ENCODE measurements at regions not wholly inside any gene's neighbourhood (a gene's known extent, or its start where the extent isn't known, plus 50 kb on each side); places are given as distances from the start of the nearest gene placed in this dataset.

DNA sequence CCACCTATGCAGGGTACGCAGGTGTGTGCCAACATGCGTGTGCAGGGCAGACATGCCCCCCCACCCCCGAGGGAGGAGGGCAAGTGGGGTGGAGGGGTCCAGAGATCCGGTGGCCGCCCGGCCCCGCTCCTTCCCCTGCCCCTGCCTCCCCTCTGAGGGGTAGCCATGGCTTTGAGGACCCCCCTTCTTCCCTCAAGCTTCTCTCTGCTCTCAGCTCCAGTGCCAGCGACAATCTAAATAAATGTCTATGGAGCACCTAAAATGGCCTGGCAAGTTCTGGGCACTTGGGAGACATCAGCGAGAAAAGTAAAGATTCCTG lies 91.9 kb downstream of the ZFP36L2 start:
- Histone ChIP-seq H2AFZ (ENCODE audit: control insufficient read depth, low read length) (no peak overlapping the region), H3K79me2 (ENCODE audit: control insufficient read depth, insufficient read depth, low read length) (no peaks in the 10 kb centered on the region), H3K27me3 (ENCODE audit: control insufficient read depth, extremely low read depth, insufficient read depth, low read length) (no peaks in the 10 kb centered on the region), H3K4me2 (ENCODE audit: control insufficient read depth, extremely low read depth, insufficient read depth, low read depth, low read length) (no peak overlapping the region), H3K36me3 (ENCODE audit: control insufficient read depth in 2 of 2, extremely low read depth in 1 of 2, insufficient read depth in 2 of 2, low read length in 2 of 2) (no peaks in the 10 kb centered on the region), H4K20me1 (ENCODE audit: control insufficient read depth, extremely low read depth, insufficient read depth, low read length) (no peaks in the 10 kb centered on the region), H3K9me3 (ENCODE audit: control insufficient read depth, low read depth, low read length) (no peaks in the 10 kb centered on the region), H3K9me1 (ENCODE audit: control insufficient read depth, extremely low read depth, insufficient read depth, low read length) (no peaks in the 10 kb centered on the region), H3K9ac (ENCODE audit: control insufficient read depth, extremely low read depth, insufficient read depth, low read length) (no peak overlapping the region), H3K4me3 (ENCODE audit: control insufficient read depth in 2 of 3, extremely low read depth in 1 of 3, insufficient read depth in 2 of 3, low read depth in 1 of 3, low read length in 3 of 3) (no peak overlapping the region), H3K27ac (ENCODE audit: control insufficient read depth, insufficient read depth, low read length) (no peak overlapping the region), H3K4me1 (ENCODE audit: control insufficient read depth, extremely low read depth, insufficient read depth, low read length) (peaks cover 33% of the 10 kb centered on the region)
- DNase-seq (ENCODE audit: low read depth, low spot score) (no peak), FAIRE-seq (no peak)
- no peak for TF ChIP-seq EZH2 (IDR thresholded peaks at IDR 0.05; ENCODE audit: low read length)
- TF ChIP-seq, protein P1, sequence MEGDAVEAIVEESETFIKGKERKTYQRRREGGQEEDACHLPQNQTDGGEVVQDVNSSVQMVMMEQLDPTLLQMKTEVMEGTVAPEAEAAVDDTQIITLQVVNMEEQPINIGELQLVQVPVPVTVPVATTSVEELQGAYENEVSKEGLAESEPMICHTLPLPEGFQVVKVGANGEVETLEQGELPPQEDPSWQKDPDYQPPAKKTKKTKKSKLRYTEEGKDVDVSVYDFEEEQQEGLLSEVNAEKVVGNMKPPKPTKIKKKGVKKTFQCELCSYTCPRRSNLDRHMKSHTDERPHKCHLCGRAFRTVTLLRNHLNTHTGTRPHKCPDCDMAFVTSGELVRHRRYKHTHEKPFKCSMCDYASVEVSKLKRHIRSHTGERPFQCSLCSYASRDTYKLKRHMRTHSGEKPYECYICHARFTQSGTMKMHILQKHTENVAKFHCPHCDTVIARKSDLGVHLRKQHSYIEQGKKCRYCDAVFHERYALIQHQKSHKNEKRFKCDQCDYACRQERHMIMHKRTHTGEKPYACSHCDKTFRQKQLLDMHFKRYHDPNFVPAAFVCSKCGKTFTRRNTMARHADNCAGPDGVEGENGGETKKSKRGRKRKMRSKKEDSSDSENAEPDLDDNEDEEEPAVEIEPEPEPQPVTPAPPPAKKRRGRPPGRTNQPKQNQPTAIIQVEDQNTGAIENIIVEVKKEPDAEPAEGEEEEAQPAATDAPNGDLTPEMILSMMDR (optimal IDR thresholded peaks at IDR 0.05 in 1 of 3, IDR thresholded peaks at IDR 0.05 in 1 of 3, conservative IDR thresholded peaks at IDR 0.05 in 1 of 3; ENCODE audit: extremely low read depth in 1 of 3, insufficient read depth in 2 of 3, low read length in 3 of 3), result no peak
- dilution Hi-C loops (cut with MboI; ENCODE audit: extremely low pct_ligation_motif_present, low sequenced_read_pairs), result no loop called here

DNA sequence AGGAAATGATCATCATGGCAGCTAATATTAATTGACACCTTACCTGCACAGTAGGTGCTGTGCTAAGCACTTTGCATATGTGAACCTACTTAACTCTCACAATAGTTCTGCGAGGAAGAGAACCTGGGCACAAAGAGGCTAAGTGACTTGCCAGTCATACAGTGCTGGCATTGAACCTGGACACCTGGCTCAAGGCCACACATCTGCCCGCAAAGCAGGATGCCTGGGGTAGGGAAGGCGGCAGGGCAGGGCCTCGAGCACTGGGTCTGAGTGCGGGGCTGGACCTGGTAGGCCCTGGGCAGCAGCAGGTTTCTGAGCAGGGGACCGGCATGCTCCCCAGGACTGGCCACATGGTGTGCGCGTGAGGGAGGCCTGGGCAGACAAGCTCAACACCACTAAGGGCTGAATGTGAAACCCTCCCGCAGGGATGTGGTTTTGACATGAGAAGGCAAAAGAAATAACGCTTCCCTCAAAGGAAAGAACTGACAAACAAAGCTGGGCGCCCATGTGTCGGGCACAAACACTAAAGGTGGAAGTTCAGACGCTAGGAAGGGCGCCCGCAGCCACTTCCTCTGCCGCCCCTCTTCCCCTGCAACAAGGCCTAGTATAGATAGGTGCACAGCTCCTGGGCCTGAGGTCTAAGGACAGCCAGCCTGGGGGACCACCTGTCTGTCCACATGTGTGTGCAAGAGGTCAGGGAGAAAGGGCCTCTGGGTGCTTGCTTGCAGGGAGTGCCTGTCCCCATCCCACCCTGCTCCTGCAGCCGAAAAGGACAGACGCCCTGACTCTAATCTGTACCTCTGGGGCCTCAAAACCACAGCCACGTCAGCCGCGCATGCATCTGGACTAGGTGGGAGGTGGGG lies 92.5 kb downstream of the ZFP36L2 start:
- H3K9ac ChIP-seq (ENCODE audit: control insufficient read depth, extremely low read depth, insufficient read depth, low read length), result no peak overlapping the region
- H3K4me3 ChIP-seq (ENCODE audit: control insufficient read depth in 2 of 3, extremely low read depth in 1 of 3, insufficient read depth in 2 of 3, low read depth in 1 of 3, low read length in 3 of 3), result no peak overlapping the region
- H3K9me3 ChIP-seq (ENCODE audit: control insufficient read depth, low read depth, low read length), result no peaks in the 10 kb centered on the region
- dilution Hi-C loops (cut with MboI; ENCODE audit: extremely low pct_ligation_motif_present, low sequenced_read_pairs), result no loop called here
- no peaks in the 10 kb centered on the region for H3K27me3 ChIP-seq (ENCODE audit: control insufficient read depth, extremely low read depth, insufficient read depth, low read length)
- FAIRE-seq, result no peak
- TF ChIP-seq EZH2 (IDR thresholded peaks at IDR 0.05; ENCODE audit: low read length), result no peak
- TF ChIP-seq, protein P1 (optimal IDR thresholded peaks at IDR 0.05 in 1 of 3, IDR thresholded peaks at IDR 0.05 in 1 of 3, conservative IDR thresholded peaks at IDR 0.05 in 1 of 3; ENCODE audit: extremely low read depth in 1 of 3, insufficient read depth in 2 of 3, low read length in 3 of 3), result no peak
- H3K27ac ChIP-seq (ENCODE audit: control insufficient read depth, insufficient read depth, low read length), result no peak overlapping the region
- peaks cover 39% of the 10 kb centered on the region for H3K4me1 ChIP-seq (ENCODE audit: control insufficient read depth, extremely low read depth, insufficient read depth, low read length)
- H3K4me2 ChIP-seq (ENCODE audit: control insufficient read depth, extremely low read depth, insufficient read depth, low read depth, low read length), result no peak overlapping the region
- H3K79me2 ChIP-seq (ENCODE audit: control insufficient read depth, insufficient read depth, low read length), result no peaks in the 10 kb centered on the region
- H2AFZ ChIP-seq (ENCODE audit: control insufficient read depth, low read length), result no peak overlapping the region
- H3K9me1 ChIP-seq (ENCODE audit: control insufficient read depth, extremely low read depth, insufficient read depth, low read length), result no peaks in the 10 kb centered on the region
- H3K36me3 ChIP-seq (ENCODE audit: control insufficient read depth in 2 of 2, extremely low read depth in 1 of 2, insufficient read depth in 2 of 2, low read length in 2 of 2), result no peaks in the 10 kb centered on the region
- H4K20me1 ChIP-seq (ENCODE audit: control insufficient read depth, extremely low read depth, insufficient read depth, low read length), result no peaks in the 10 kb centered on the region
- no peak for DNase-seq (ENCODE audit: low read depth, low spot score)

Data from keratinocyte (primary cell).